NB4 (cell line): ENCODE measurements at regions not wholly inside any gene's neighbourhood (a gene's known extent, or its start where the extent isn't known, plus 50 kb on each side); places are given as distances from the start of the nearest gene placed in this dataset.

ENCODE experiments used
- CTCF ChIP-seq: IDR thresholded peaks from one replicate; pipeline ENCODE4 v1.5.1; 2012; ENCODE audit warnings: low read depth, low read length
- MAX ChIP-seq: IDR thresholded peaks from 2 replicates; pipeline ENCODE4 v1.6.1; 2011; ENCODE audit warnings: low read depth, low read length
- MYC ChIP-seq: IDR thresholded peaks from 2 replicates; pipeline ENCODE4 v1.6.1; 2011; ENCODE audit warnings: low read depth, low read length
- POLR2A ChIP-seq: IDR thresholded peaks from 2 replicates; pipeline ENCODE4 v1.6.1; 2011; ENCODE audit warnings: mild to moderate bottlenecking; ENCODE audit not compliant: insufficient read length; ENCODE audit errors: extremely low read depth

- TF ChIP-seq POLR2A: no peak
- no peak for TF ChIP-seq CTCF
- no peak for TF ChIP-seq MAX
- TF ChIP-seq MYC: no peak
Observed at GRCh38 chr17:34447406-34447805, 84.4 kb upstream of the CCL1 start.
